Left lung (tissue), 4 donors: ENCODE measurements at regions not wholly inside any gene's neighbourhood (a gene's known extent, or its start where the extent isn't known, plus 50 kb on each side); places are given as distances from the start of the nearest gene placed in this dataset.

Experiments
- ATAC-seq: fragments of 200-7000 bp; cut with Tn5 transposase; one replicate; pipeline ENCODE4 v1.9.1; 2020; ENCODE audit warnings: moderate library complexity
- DNase-seq, 4 donors: peaks; one replicate each; pipeline ENCODE4 v3.0.0-alpha.2; 2013 to 2020
- H3K27ac ChIP-seq, 2 donors: fragments of 200-600 bp; sonication (generic) in 1 of 2; one replicate each; pipeline versions ENCODE4 v1.5.0 to v1.8.0; 2020 to 2021
- H3K27me3 ChIP-seq, 2 donors: fragments of 200-600 bp; sonication (generic) in 1 of 2; one replicate each; pipeline versions ENCODE4 v1.5.0 to v1.8.0; 2020 to 2021
- H3K36me3 ChIP-seq, 2 donors: fragments of 200-600 bp; sonication (generic) in 1 of 2; one replicate each; pipeline versions ENCODE4 v1.5.0 to v1.8.0; 2020 to 2021
- H3K4me1 ChIP-seq, 2 donors: fragments of 200-600 bp; one replicate each; pipeline ENCODE4 v1.8.0; 2021
- H3K4me3 ChIP-seq, 2 donors: fragments of 200-600 bp; sonication (generic) in 1 of 2; one replicate each; pipeline versions ENCODE4 v1.5.0 to v1.8.0; 2020 to 2021; ENCODE audit warnings: mild to moderate bottlenecking in 1 of 2
- H3K9me3 ChIP-seq, 2 donors: fragments of 200-600 bp; sonication (generic) in 1 of 2; one replicate each; pipeline versions ENCODE4 v1.5.0 to v1.8.0; 2020 to 2021
- intact Hi-C, 2 donors: fragments of 100-400 bp; cut with DNase I; formaldehyde crosslinking; loops; one replicate each; pipeline versions ENCODE4 v1.11.2 to v1.14.2; 2022
- TF ChIP-seq, protein P1 (sequence below), 2 donors: fragments of 200-600 bp; sonication (generic) in 1 of 2; IDR thresholded peaks; one replicate each; pipeline versions ENCODE4 v1.5.0 to v1.8.0; 2021; ENCODE audit warnings: antibody characterized with exemption in 2 of 2
- donor health status: DM: no; HTN: yes; CAD: no.
- donor health status: DM: no; HTN: no; CAD: no.

GRCh38 chr17:70955441-70955840, 786.1 kb downstream of the KCNJ2 start:
- no peaks in the 10 kb centered on the region for H3K36me3 ChIP-seq
- peaks cover 0 to 5% of the 10 kb centered on the region in 2 donors for H3K9me3 ChIP-seq
- ATAC-seq = no peak
- TF ChIP-seq, protein P1, sequence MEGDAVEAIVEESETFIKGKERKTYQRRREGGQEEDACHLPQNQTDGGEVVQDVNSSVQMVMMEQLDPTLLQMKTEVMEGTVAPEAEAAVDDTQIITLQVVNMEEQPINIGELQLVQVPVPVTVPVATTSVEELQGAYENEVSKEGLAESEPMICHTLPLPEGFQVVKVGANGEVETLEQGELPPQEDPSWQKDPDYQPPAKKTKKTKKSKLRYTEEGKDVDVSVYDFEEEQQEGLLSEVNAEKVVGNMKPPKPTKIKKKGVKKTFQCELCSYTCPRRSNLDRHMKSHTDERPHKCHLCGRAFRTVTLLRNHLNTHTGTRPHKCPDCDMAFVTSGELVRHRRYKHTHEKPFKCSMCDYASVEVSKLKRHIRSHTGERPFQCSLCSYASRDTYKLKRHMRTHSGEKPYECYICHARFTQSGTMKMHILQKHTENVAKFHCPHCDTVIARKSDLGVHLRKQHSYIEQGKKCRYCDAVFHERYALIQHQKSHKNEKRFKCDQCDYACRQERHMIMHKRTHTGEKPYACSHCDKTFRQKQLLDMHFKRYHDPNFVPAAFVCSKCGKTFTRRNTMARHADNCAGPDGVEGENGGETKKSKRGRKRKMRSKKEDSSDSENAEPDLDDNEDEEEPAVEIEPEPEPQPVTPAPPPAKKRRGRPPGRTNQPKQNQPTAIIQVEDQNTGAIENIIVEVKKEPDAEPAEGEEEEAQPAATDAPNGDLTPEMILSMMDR (IDR thresholded peaks at IDR 0.05) = no peak
- DNase-seq = no peak
- no peaks in the 10 kb centered on the region for H3K27me3 ChIP-seq
- intact Hi-C loops = no loop called here
- H3K27ac ChIP-seq = no peak overlapping the region
- H3K4me1 ChIP-seq = no peaks in the 10 kb centered on the region
- no peak overlapping the region for H3K4me3 ChIP-seq

DNA sequence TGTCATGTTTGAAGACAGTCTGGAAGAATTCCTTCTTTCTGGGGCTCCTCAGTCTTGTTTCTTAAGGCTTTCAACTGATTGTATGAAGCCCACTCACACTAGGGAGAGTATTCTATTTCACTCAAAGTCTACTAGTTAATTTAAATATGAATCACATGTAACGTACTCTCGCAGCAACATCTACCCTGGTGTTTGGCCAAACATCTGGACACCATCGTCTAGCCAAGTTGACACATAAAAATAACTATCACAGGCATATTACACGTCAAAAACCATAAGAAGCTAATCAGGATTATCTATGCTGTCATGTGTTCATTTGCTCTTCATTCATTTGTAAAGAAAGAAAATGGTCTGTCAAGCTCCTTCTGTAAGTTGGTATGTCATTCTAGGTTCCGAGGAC, 787.4 kb downstream of the KCNJ2 start:
- TF ChIP-seq, protein P1 (IDR thresholded peaks at IDR 0.05) = no peak
- Histone ChIP-seq H3K4me3 (no peak overlapping the region), H3K9me3 (peaks cover 0 to 5% of the 10 kb centered on the region in 2 donors), H3K27me3 (no peaks in the 10 kb centered on the region), H3K27ac (no peak overlapping the region), H3K36me3 (no peaks in the 10 kb centered on the region), H3K4me1 (no peaks in the 10 kb centered on the region)
- no peak for ATAC-seq
- no peak for DNase-seq
- intact Hi-C loops = no loop called here

GRCh38 chr17:70961341-70961740, 792.0 kb downstream of the KCNJ2 start:
- intact Hi-C loops = no loop called here
- TF ChIP-seq, protein P1 (IDR thresholded peaks at IDR 0.05) = no peak
- no peaks in the 10 kb centered on the region for H3K4me1 ChIP-seq
- no peak overlapping the region for H3K27ac ChIP-seq
- H3K27me3 ChIP-seq = no peaks in the 10 kb centered on the region
- H3K9me3 ChIP-seq = peaks cover 0 to 16% of the 10 kb centered on the region in 2 donors
- ATAC-seq (no peak), DNase-seq (no peak)
- no peak overlapping the region for H3K4me3 ChIP-seq
- H3K36me3 ChIP-seq = no peaks in the 10 kb centered on the region

GRCh38 chr17:70968302-70968701, 799.0 kb downstream of the KCNJ2 start:
- no peaks in the 10 kb centered on the region for H3K36me3 ChIP-seq
- H3K4me3 ChIP-seq = no peak overlapping the region
- no peaks in the 10 kb centered on the region for H3K4me1 ChIP-seq
- H3K9me3 ChIP-seq = peaks cover 0 to 21% of the 10 kb centered on the region in 2 donors
- ATAC-seq (no peak), DNase-seq (no peak)
- TF ChIP-seq, protein P1 (IDR thresholded peaks at IDR 0.05) = no peak
- H3K27ac ChIP-seq = no peak overlapping the region
- H3K27me3 ChIP-seq = no peaks in the 10 kb centered on the region
- intact Hi-C loops = no loop called here

GRCh38 chr17:70969521-70970034, 800.2 kb downstream of the KCNJ2 start:
- ATAC-seq = no peak
- Histone ChIP-seq H3K36me3 (no peaks in the 10 kb centered on the region), H3K9me3 (peaks cover 0 to 18% of the 10 kb centered on the region in 2 donors), H3K4me1 (no peaks in the 10 kb centered on the region), H3K27ac (no peak overlapping the region), H3K27me3 (no peaks in the 10 kb centered on the region), H3K4me3 (no peak overlapping the region)
- intact Hi-C loops = no loop called here
- no peak for DNase-seq
- TF ChIP-seq, protein P1 (IDR thresholded peaks at IDR 0.05) = no peak
